GM12865 (cell line): ENCODE measurements at regions not wholly inside any gene's neighbourhood (a gene's known extent, or its start where the extent isn't known, plus 50 kb on each side); places are given as distances from the start of the nearest gene placed in this dataset.

Experiments used
- DNase-seq: peaks from one replicate; pipeline ENCODE4 v3.0.0; 2010; ENCODE audit warnings: low read depth
- H3K4me3 ChIP-seq: 2 replicates; pipeline ENCODE4 v1.5.1; 2011; ENCODE audit warnings: mild to moderate bottlenecking, low read depth, low read length, control low read depth
- TF ChIP-seq, protein P1 (sequence below): IDR thresholded peaks from 2 replicates; pipeline ENCODE4 v1.5.1; 2011; ENCODE audit warnings: low read length, control low read depth, low read depth, inconsistent platforms; ENCODE audit not compliant: insufficient read depth; ENCODE audit errors: missing control alignments

DNA sequence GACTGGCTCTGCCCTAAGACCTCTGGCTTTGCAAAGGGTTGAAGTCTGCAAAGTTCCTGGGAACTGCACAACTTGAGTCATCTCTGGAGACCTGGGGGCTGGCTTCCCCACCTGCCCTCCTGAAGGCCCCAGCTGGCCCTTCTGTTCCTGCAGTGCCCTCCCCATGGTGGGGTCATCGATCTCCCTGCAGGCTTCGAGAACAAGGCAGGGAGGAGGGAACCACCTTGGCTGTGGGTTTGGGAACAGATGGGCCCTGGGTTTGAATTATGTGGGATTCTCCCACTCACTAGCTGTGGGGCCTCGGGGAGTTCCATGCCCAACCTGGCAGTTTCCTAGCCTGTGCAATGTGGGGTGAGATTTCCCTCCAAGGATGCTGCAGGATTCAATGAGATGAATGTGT is 310.2 kb downstream of the PTPRU start:
- DNase-seq = no peak
- TF ChIP-seq, protein P1, sequence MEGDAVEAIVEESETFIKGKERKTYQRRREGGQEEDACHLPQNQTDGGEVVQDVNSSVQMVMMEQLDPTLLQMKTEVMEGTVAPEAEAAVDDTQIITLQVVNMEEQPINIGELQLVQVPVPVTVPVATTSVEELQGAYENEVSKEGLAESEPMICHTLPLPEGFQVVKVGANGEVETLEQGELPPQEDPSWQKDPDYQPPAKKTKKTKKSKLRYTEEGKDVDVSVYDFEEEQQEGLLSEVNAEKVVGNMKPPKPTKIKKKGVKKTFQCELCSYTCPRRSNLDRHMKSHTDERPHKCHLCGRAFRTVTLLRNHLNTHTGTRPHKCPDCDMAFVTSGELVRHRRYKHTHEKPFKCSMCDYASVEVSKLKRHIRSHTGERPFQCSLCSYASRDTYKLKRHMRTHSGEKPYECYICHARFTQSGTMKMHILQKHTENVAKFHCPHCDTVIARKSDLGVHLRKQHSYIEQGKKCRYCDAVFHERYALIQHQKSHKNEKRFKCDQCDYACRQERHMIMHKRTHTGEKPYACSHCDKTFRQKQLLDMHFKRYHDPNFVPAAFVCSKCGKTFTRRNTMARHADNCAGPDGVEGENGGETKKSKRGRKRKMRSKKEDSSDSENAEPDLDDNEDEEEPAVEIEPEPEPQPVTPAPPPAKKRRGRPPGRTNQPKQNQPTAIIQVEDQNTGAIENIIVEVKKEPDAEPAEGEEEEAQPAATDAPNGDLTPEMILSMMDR = no peak
- H3K4me3 ChIP-seq = no peak overlapping the region

DNA sequence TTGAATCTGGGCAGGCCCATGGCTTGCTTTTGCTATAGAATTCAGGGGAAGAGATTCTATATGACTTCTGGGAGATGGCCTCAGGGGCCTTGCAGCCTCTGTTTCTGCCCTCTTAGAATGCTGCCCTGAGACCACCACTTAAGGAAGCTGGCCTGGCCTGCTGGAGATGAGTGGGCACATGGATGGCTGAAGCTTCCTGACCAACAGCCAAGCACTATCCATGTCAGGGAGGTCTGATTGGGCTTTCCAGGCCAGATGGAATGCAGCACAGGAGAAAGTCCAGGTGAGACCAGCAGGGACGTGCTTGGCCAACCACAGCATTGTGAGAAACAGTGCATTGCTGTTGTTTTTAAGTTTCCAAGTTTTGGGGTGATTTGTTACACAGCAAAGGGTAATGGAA is 308.1 kb downstream of the PTPRU start:
- no peak for DNase-seq
- TF ChIP-seq, protein P1 = no peak
- no peak overlapping the region for H3K4me3 ChIP-seq

DNA sequence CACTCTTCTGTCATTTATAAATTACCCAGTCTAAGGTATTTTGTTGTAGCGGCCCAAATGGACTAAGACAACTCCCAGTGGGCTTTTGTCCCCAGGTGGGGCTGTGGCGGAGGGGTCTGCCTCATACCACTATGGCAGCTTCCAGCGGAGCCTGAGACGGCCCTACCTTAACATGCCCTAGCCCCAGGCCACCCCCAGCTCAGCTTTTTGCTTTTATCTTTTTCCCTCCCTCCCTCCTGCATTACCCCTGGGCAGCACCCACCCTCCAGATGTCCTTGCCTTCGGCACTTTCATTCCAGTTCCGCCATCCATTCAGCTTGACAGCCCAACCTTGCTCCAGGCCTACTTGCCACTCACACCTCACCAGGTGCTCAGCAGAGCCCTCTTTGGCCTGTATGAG is 307.3 kb downstream of the PTPRU start:
- no peak overlapping the region for H3K4me3 ChIP-seq
- TF ChIP-seq, protein P1 = no peak
- DNase-seq = no peak

DNA sequence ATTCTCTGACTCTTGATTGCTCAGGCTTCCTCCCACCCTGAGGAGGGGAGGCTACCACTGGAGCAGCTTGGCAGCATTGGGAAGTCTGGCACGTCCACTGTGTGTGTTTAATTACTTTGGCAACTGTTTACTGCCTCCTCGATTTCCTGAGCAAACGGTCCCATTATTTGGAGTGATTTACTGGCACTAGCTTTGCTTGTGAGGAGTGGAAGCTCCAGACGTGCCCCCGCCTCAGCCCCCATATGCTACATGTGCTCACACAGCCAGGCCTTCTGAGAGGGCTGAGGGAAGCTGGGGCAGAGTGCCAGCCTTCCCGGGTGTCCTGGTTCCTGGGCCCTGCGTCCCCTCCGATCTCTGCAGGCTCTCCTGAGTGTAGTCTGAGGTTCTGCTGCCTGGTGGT is 306.2 kb downstream of the PTPRU start:
- TF ChIP-seq, protein P1 = no peak
- DNase-seq = no peak
- H3K4me3 ChIP-seq = no peak overlapping the region

DNA sequence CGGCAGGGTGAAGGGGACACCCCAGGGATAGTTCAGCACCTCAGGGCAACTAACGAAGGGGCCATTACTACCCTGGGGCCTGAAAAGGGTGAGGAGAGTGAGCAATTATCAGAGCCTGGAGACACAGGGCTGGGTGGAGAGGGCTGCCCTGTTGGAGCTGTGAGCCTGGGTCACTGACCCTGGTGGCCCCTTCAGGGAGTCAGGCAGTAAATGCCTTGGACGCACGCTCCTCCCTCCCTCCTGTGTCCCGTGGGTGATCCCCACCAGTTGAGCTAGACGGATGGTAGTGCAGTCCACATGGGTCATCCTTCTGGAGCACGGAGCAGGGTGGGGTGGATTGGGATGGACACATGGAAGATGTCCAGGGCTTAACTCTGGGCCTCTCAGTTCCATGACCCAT is 305.3 kb downstream of the PTPRU start:
- TF ChIP-seq, protein P1 = no peak
- H3K4me3 ChIP-seq = no peak overlapping the region
- DNase-seq = no peak

DNA sequence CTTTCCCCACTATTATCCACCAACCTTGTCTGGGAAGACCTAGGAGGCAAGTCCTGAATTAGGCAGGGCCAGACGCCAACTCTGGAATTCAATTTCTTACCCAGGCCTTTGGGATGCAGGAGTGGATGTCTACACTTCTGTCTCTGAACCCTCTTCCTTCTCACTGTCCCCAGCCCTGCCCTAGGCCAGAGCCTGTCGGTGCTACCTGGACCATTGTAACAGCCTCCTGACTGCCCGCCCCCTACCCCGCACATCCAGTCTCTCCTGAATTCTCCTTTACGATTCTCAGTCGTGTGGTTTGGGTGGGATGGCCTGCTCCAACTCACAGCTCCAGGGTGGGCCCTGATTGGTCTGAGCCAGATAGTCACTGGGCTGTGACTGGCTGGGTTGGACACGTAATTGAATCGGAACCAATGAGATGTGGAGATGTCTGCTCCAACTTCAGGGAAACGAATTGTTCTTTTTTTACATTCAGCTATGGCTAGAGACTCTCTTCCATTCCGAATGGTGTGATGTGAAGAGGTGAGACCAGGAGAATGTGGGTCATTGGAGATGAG is 304.6 kb downstream of the PTPRU start:
- no peak overlapping the region for H3K4me3 ChIP-seq
- TF ChIP-seq, protein P1 = no peak
- DNase-seq = no peak

DNA sequence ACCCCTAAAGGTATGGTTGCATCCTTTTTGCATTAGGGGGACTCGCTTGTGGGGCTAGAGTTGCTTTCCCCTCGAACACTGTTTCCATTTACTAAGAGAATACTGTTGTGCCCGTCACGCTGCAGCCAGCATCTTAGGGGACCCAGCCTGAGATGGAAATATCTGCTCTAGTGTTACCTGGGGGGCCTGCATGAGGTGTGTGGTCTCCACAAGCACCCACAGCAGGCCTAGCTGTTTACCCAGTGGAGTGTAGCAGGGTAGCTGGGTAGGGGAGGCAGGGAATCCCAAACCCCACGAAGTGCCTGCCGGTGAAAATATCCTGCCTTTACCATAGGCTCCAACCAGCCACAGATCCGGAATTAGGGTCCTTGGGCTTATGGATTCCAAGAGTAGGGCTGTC is 303.6 kb downstream of the PTPRU start:
- DNase-seq = no peak
- H3K4me3 ChIP-seq = no peak overlapping the region
- TF ChIP-seq, protein P1 = no peak
